Muscle layer of colon (tissue), 2 donors: ENCODE measurements at regions not wholly inside any gene's neighbourhood (a gene's known extent, or its start where the extent isn't known, plus 50 kb on each side); places are given as distances from the start of the nearest gene placed in this dataset.

Source experiments
- H3K27ac ChIP-seq: one replicate; pipeline ENCODE4 v1.7.0; 2013; ENCODE audit warnings: low read depth, mild to moderate bottlenecking, low read length, moderate library complexity
- H3K27me3 ChIP-seq, 2 donors: one replicate each; pipeline ENCODE4 v1.7.0; 2013; ENCODE audit warnings: low read length in 2 of 2, mild to moderate bottlenecking in 2 of 2; ENCODE audit not compliant: insufficient read depth in 2 of 2, control insufficient read depth in 1 of 2
- H3K36me3 ChIP-seq: one replicate; pipeline ENCODE4 v1.7.0; 2013; ENCODE audit warnings: mild to moderate bottlenecking, low read length; ENCODE audit not compliant: insufficient read depth
- H3K4me1 ChIP-seq: one replicate; pipeline ENCODE4 v1.7.0; 2013; ENCODE audit warnings: mild to moderate bottlenecking, low read length; ENCODE audit not compliant: insufficient read depth
- H3K4me3 ChIP-seq, 2 donors: one replicate each; pipeline ENCODE4 v1.7.0; 2013; ENCODE audit warnings: low read length in 2 of 2, low read depth in 1 of 2, mild to moderate bottlenecking in 1 of 2, moderate library complexity in 1 of 2
- H3K9ac ChIP-seq: one replicate; pipeline ENCODE4 v1.7.0; 2013; ENCODE audit warnings: low read length
- H3K9me3 ChIP-seq: one replicate; pipeline ENCODE4 v1.7.0; 2013; ENCODE audit warnings: mild to moderate bottlenecking, low read length
- donor health status: abdominal sarcoma.
- donor health status: Adenocarcinoma of cecum.

GRCh38 chr22:22388494-22388893 lies 120.0 kb downstream of the ZNF280B start:
- Histone ChIP-seq H3K27ac (no peak overlapping the region), H3K27me3 (peaks cover 0 to 7% of the 10 kb centered on the region in 2 donors), H3K9ac (no peak overlapping the region), H3K9me3 (no peaks in the 10 kb centered on the region), H3K36me3 (no peaks in the 10 kb centered on the region), H3K4me1 (no peaks in the 10 kb centered on the region), H3K4me3 (no peak overlapping the region)

GRCh38 chr22:22389467-22389866 lies 119.1 kb downstream of the ZNF280B start:
- no peak overlapping the region for H3K9ac ChIP-seq
- no peaks in the 10 kb centered on the region for H3K9me3 ChIP-seq
- no peak overlapping the region for H3K4me3 ChIP-seq
- H3K27me3 ChIP-seq: peaks cover 0 to under 1% of the 10 kb centered on the region in 2 donors
- H3K4me1 ChIP-seq: no peaks in the 10 kb centered on the region
- no peaks in the 10 kb centered on the region for H3K36me3 ChIP-seq
- H3K27ac ChIP-seq: no peak overlapping the region

- no peak overlapping the region for H3K9ac ChIP-seq
- H3K4me3 ChIP-seq: no peak overlapping the region
- H3K36me3 ChIP-seq: no peaks in the 10 kb centered on the region
- H3K4me1 ChIP-seq: no peaks in the 10 kb centered on the region
- H3K9me3 ChIP-seq: no peaks in the 10 kb centered on the region
- H3K27ac ChIP-seq: no peak overlapping the region
- H3K27me3 ChIP-seq: no peaks in the 10 kb centered on the region
Observed at GRCh38 chr22:22390989-22391388, 117.6 kb downstream of the ZNF280B start.

- H3K9me3 ChIP-seq: no peaks in the 10 kb centered on the region
- no peaks in the 10 kb centered on the region for H3K36me3 ChIP-seq
- no peak overlapping the region for H3K27ac ChIP-seq
- H3K9ac ChIP-seq: no peak overlapping the region
- H3K4me3 ChIP-seq: no peak overlapping the region
- H3K27me3 ChIP-seq: no peaks in the 10 kb centered on the region
- no peaks in the 10 kb centered on the region for H3K4me1 ChIP-seq
Observed at GRCh38 chr22:22391543-22391942, 117.0 kb downstream of the ZNF280B start.

- Histone ChIP-seq H3K4me1 (no peaks in the 10 kb centered on the region), H3K9me3 (no peaks in the 10 kb centered on the region), H3K27ac (no peak overlapping the region), H3K27me3 (no peaks in the 10 kb centered on the region), H3K9ac (no peak overlapping the region), H3K36me3 (no peaks in the 10 kb centered on the region), H3K4me3 (no peak overlapping the region)
Observed at GRCh38 chr22:22392131-22392530, 116.4 kb downstream of the ZNF280B start.

GRCh38 chr22:22394591-22394990 lies 114.0 kb downstream of the ZNF280B start:
- Histone ChIP-seq H3K27me3 (no peaks in the 10 kb centered on the region), H3K4me3 (no peak overlapping the region), H3K9ac (no peak overlapping the region), H3K27ac (no peak overlapping the region), H3K36me3 (no peaks in the 10 kb centered on the region), H3K9me3 (no peaks in the 10 kb centered on the region), H3K4me1 (no peaks in the 10 kb centered on the region)

GRCh38 chr22:22395245-22395644 lies 113.3 kb downstream of the ZNF280B start:
- Histone ChIP-seq H3K27ac (no peak overlapping the region), H3K4me3 (no peak overlapping the region), H3K36me3 (no peaks in the 10 kb centered on the region), H3K9ac (no peak overlapping the region), H3K9me3 (no peaks in the 10 kb centered on the region), H3K27me3 (no peaks in the 10 kb centered on the region), H3K4me1 (no peaks in the 10 kb centered on the region)

- Histone ChIP-seq H3K9me3 (no peaks in the 10 kb centered on the region), H3K27ac (no peak overlapping the region), H3K4me3 (no peak overlapping the region), H3K9ac (no peak overlapping the region), H3K4me1 (no peaks in the 10 kb centered on the region), H3K36me3 (no peaks in the 10 kb centered on the region), H3K27me3 (no peaks in the 10 kb centered on the region)
Observed at GRCh38 chr22:22396741-22397291, 111.7 kb downstream of the ZNF280B start.

GRCh38 chr22:22397292-22397870 lies 111.2 kb downstream of the ZNF280B start:
- no peak overlapping the region for H3K27ac ChIP-seq

GRCh38 chr22:22397875-22398524 lies 110.5 kb downstream of the ZNF280B start:
- Histone ChIP-seq H3K27ac (no peak overlapping the region), H3K9ac (no peak overlapping the region)

More at GRCh38 chr22:22397292-22397870, 111.2 kb downstream of the ZNF280B start:
- Histone ChIP-seq H3K9me3 (no peaks in the 10 kb centered on the region), H3K4me3 (no peak overlapping the region), H3K36me3 (no peaks in the 10 kb centered on the region), H3K9ac (no peak overlapping the region), H3K27me3 (no peaks in the 10 kb centered on the region), H3K4me1 (no peaks in the 10 kb centered on the region)

GRCh38 chr22:22398530-22399327 lies 109.8 kb downstream of the ZNF280B start:
- Histone ChIP-seq H3K27me3 (no peaks in the 10 kb centered on the region), H3K27ac (no peak overlapping the region), H3K4me3 (no peak overlapping the region), H3K36me3 (no peaks in the 10 kb centered on the region), H3K9ac (no peak overlapping the region), H3K9me3 (no peaks in the 10 kb centered on the region), H3K4me1 (no peaks in the 10 kb centered on the region)

More at GRCh38 chr22:22397875-22398524, 110.5 kb downstream of the ZNF280B start:
- H3K36me3 ChIP-seq: no peaks in the 10 kb centered on the region
- no peaks in the 10 kb centered on the region for H3K27me3 ChIP-seq
- H3K9me3 ChIP-seq: no peaks in the 10 kb centered on the region
- no peaks in the 10 kb centered on the region for H3K4me1 ChIP-seq
- H3K4me3 ChIP-seq: no peak overlapping the region
